ENCODE measurements at regions not wholly inside any gene's neighbourhood (a gene's known extent, or its start where the extent isn't known, plus 50 kb on each side); places are given as distances from the start of the nearest gene placed in this dataset.

- no CpG with 5 or more reads among the region's 1 CpG for WGBS (ENCODE audit: extremely low coverage, insufficient coverage, low lambda C conversion rate)
- no peaks in the 10 kb centered on the region for H3K27me3 ChIP-seq (ENCODE audit: insufficient read depth, low read length, poor library complexity)
- H3K79me1 ChIP-seq (ENCODE audit: low read length) = no peaks in the 10 kb centered on the region
- DNase-seq = no peak
- H4K5ac ChIP-seq (ENCODE audit: low read length) = no peak overlapping the region
- H3K4me3 ChIP-seq (ENCODE audit: low read length) = no peak overlapping the region
- no peaks in the 10 kb centered on the region for H3K36me3 ChIP-seq (ENCODE audit: control insufficient read depth, insufficient read depth, low read length)
- no peak overlapping the region for H2AK5ac ChIP-seq (ENCODE audit: low read length)
- no peak overlapping the region for H3K56ac ChIP-seq (ENCODE audit: low read length)
- no peaks in the 10 kb centered on the region for H3K79me2 ChIP-seq (ENCODE audit: control insufficient read depth, insufficient read depth, low read length)
- H3K4ac ChIP-seq (ENCODE audit: low read depth, low read length) = no peak overlapping the region
- H2BK5ac ChIP-seq (ENCODE audit: low read length) = no peak overlapping the region
- H2BK15ac ChIP-seq (replicated peaks; ENCODE audit: low read depth) = no peak overlapping the region
- H4K8ac ChIP-seq (ENCODE audit: low read depth, low read length) = no peak overlapping the region
- no peak overlapping the region for H2BK120ac ChIP-seq (ENCODE audit: low read depth, low read length)
- no peak overlapping the region for H3K9ac ChIP-seq (ENCODE audit: low read length)
- no peak overlapping the region for H3K23ac ChIP-seq (ENCODE audit: low read length)
- no peak overlapping the region for H3K4me2 ChIP-seq (ENCODE audit: low read length)
- no peaks in the 10 kb centered on the region for H3K4me1 ChIP-seq (ENCODE audit: control insufficient read depth, low read depth, low read length)
- H3K27ac ChIP-seq (ENCODE audit: low read depth, low read length) = no peak overlapping the region
- no peak overlapping the region for H3K18ac ChIP-seq (ENCODE audit: low read length)
Observed at GRCh38 chr4:98746530-98746929, 88.1 kb upstream of the TSPAN5 start.

GRCh38 chr4:98745366-98745765 lies 87.0 kb upstream of the TSPAN5 start:
- Histone ChIP-seq H3K56ac (ENCODE audit: low read length) (no peak overlapping the region), H3K4ac (ENCODE audit: low read depth, low read length) (no peak overlapping the region), H3K18ac (ENCODE audit: low read length) (no peak overlapping the region), H2BK15ac (replicated peaks; ENCODE audit: low read depth) (no peak overlapping the region), H3K36me3 (ENCODE audit: control insufficient read depth, insufficient read depth, low read length) (no peaks in the 10 kb centered on the region), H4K8ac (ENCODE audit: low read depth, low read length) (no peak overlapping the region), H3K27me3 (ENCODE audit: insufficient read depth, low read length, poor library complexity) (no peaks in the 10 kb centered on the region), H3K27ac (ENCODE audit: low read depth, low read length) (no peak overlapping the region), H3K79me2 (ENCODE audit: control insufficient read depth, insufficient read depth, low read length) (no peaks in the 10 kb centered on the region), H3K23ac (ENCODE audit: low read length) (no peak overlapping the region), H3K9ac (ENCODE audit: low read length) (no peak overlapping the region), H2AK5ac (ENCODE audit: low read length) (no peak overlapping the region), H4K5ac (ENCODE audit: low read length) (no peak overlapping the region), H3K79me1 (ENCODE audit: low read length) (no peaks in the 10 kb centered on the region), H3K4me3 (ENCODE audit: low read length) (no peak overlapping the region), H3K4me1 (ENCODE audit: control insufficient read depth, low read depth, low read length) (no peaks in the 10 kb centered on the region), H2BK120ac (ENCODE audit: low read depth, low read length) (no peak overlapping the region), H2BK5ac (ENCODE audit: low read length) (no peak overlapping the region), H3K4me2 (ENCODE audit: low read length) (no peak overlapping the region)
- WGBS (ENCODE audit: extremely low coverage, insufficient coverage, low lambda C conversion rate) = no CpG with 5 or more reads among the region's 3 CpGs
- DNase-seq = peak; percentile 18

GRCh38 chr4:98744372-98745150 lies 86.2 kb upstream of the TSPAN5 start:
- no peak for DNase-seq
- H3K4me2 ChIP-seq (ENCODE audit: low read length) = no peak overlapping the region
- no peak overlapping the region for H2BK15ac ChIP-seq (replicated peaks; ENCODE audit: low read depth)
- H3K36me3 ChIP-seq (ENCODE audit: control insufficient read depth, insufficient read depth, low read length) = no peaks in the 10 kb centered on the region
- no peak overlapping the region for H2BK5ac ChIP-seq (ENCODE audit: low read length)
- no peak overlapping the region for H3K56ac ChIP-seq (ENCODE audit: low read length)
- no peak overlapping the region for H4K5ac ChIP-seq (ENCODE audit: low read length)
- no CpG with 5 or more reads among the region's 4 CpGs for WGBS (ENCODE audit: extremely low coverage, insufficient coverage, low lambda C conversion rate)
- H4K8ac ChIP-seq (ENCODE audit: low read depth, low read length) = no peak overlapping the region
- no peak overlapping the region for H3K23ac ChIP-seq (ENCODE audit: low read length)
- no peak overlapping the region for H2AK5ac ChIP-seq (ENCODE audit: low read length)
- no peaks in the 10 kb centered on the region for H3K79me2 ChIP-seq (ENCODE audit: control insufficient read depth, insufficient read depth, low read length)
- no peak overlapping the region for H3K18ac ChIP-seq (ENCODE audit: low read length)
- no peak overlapping the region for H2BK120ac ChIP-seq (ENCODE audit: low read depth, low read length)
- H3K9ac ChIP-seq (ENCODE audit: low read length) = no peak overlapping the region
- H3K27ac ChIP-seq (ENCODE audit: low read depth, low read length) = no peak overlapping the region
- H3K4me3 ChIP-seq (ENCODE audit: low read length) = no peak overlapping the region
- no peaks in the 10 kb centered on the region for H3K27me3 ChIP-seq (ENCODE audit: insufficient read depth, low read length, poor library complexity)
- no peaks in the 10 kb centered on the region for H3K4me1 ChIP-seq (ENCODE audit: control insufficient read depth, low read depth, low read length)
- H3K4ac ChIP-seq (ENCODE audit: low read depth, low read length) = no peak overlapping the region
- H3K79me1 ChIP-seq (ENCODE audit: low read length) = no peaks in the 10 kb centered on the region

- Histone ChIP-seq H3K4ac (ENCODE audit: low read depth, low read length) (no peak overlapping the region), H3K56ac (ENCODE audit: low read length) (no peak overlapping the region), H3K4me2 (ENCODE audit: low read length) (no peak overlapping the region), H3K9ac (ENCODE audit: low read length) (no peak overlapping the region), H4K8ac (ENCODE audit: low read depth, low read length) (no peak overlapping the region), H2BK120ac (ENCODE audit: low read depth, low read length) (no peak overlapping the region), H3K36me3 (ENCODE audit: control insufficient read depth, insufficient read depth, low read length) (no peaks in the 10 kb centered on the region), H3K4me3 (ENCODE audit: low read length) (no peak overlapping the region), H3K23ac (ENCODE audit: low read length) (no peak overlapping the region), H4K5ac (ENCODE audit: low read length) (no peak overlapping the region), H3K27me3 (ENCODE audit: insufficient read depth, low read length, poor library complexity) (no peaks in the 10 kb centered on the region), H3K79me1 (ENCODE audit: low read length) (no peaks in the 10 kb centered on the region), H2BK5ac (ENCODE audit: low read length) (no peak overlapping the region), H3K79me2 (ENCODE audit: control insufficient read depth, insufficient read depth, low read length) (no peaks in the 10 kb centered on the region), H2AK5ac (ENCODE audit: low read length) (no peak overlapping the region), H2BK15ac (replicated peaks; ENCODE audit: low read depth) (no peak overlapping the region), H3K4me1 (ENCODE audit: control insufficient read depth, low read depth, low read length) (no peaks in the 10 kb centered on the region), H3K27ac (ENCODE audit: low read depth, low read length) (no peak overlapping the region), H3K18ac (ENCODE audit: low read length) (no peak overlapping the region)
- DNase-seq = no peak
- no CpG with 5 or more reads among the region's 7 CpGs for WGBS (ENCODE audit: extremely low coverage, insufficient coverage, low lambda C conversion rate)
Observed at GRCh38 chr4:98741952-98742351, 83.5 kb upstream of the TSPAN5 start.

GRCh38 chr4:98739751-98740150 lies 81.3 kb upstream of the TSPAN5 start:
- H3K36me3 ChIP-seq (ENCODE audit: control insufficient read depth, insufficient read depth, low read length) = no peaks in the 10 kb centered on the region
- H4K8ac ChIP-seq (ENCODE audit: low read depth, low read length) = no peak overlapping the region
- no peak overlapping the region for H2AK5ac ChIP-seq (ENCODE audit: low read length)
- H3K79me1 ChIP-seq (ENCODE audit: low read length) = no peaks in the 10 kb centered on the region
- no CpG with 5 or more reads among the region's 6 CpGs for WGBS (ENCODE audit: extremely low coverage, insufficient coverage, low lambda C conversion rate)
- no peak overlapping the region for H4K5ac ChIP-seq (ENCODE audit: low read length)
- H3K27me3 ChIP-seq (ENCODE audit: insufficient read depth, low read length, poor library complexity) = no peaks in the 10 kb centered on the region
- H2BK120ac ChIP-seq (ENCODE audit: low read depth, low read length) = no peak overlapping the region
- no peak overlapping the region for H3K56ac ChIP-seq (ENCODE audit: low read length)
- no peak for DNase-seq
- no peak overlapping the region for H3K4ac ChIP-seq (ENCODE audit: low read depth, low read length)
- H3K79me2 ChIP-seq (ENCODE audit: control insufficient read depth, insufficient read depth, low read length) = no peaks in the 10 kb centered on the region
- H2BK5ac ChIP-seq (ENCODE audit: low read length) = no peak overlapping the region
- no peaks in the 10 kb centered on the region for H3K4me1 ChIP-seq (ENCODE audit: control insufficient read depth, low read depth, low read length)
- H3K4me2 ChIP-seq (ENCODE audit: low read length) = no peak overlapping the region
- no peak overlapping the region for H3K23ac ChIP-seq (ENCODE audit: low read length)
- H3K9ac ChIP-seq (ENCODE audit: low read length) = no peak overlapping the region
- no peak overlapping the region for H3K18ac ChIP-seq (ENCODE audit: low read length)
- H3K4me3 ChIP-seq (ENCODE audit: low read length) = no peak overlapping the region
- no peak overlapping the region for H3K27ac ChIP-seq (ENCODE audit: low read depth, low read length)
- no peak overlapping the region for H2BK15ac ChIP-seq (replicated peaks; ENCODE audit: low read depth)

GRCh38 chr4:98733601-98734000 lies 75.2 kb upstream of the TSPAN5 start:
- DNase-seq = no peak

More at GRCh38 chr4:98733601-98734000, 75.2 kb upstream of the TSPAN5 start:
- H2AK5ac ChIP-seq (ENCODE audit: low read length) = no peak overlapping the region
- no peaks in the 10 kb centered on the region for H3K4me1 ChIP-seq (ENCODE audit: control insufficient read depth, low read depth, low read length)
- no peaks in the 10 kb centered on the region for H3K79me2 ChIP-seq (ENCODE audit: control insufficient read depth, insufficient read depth, low read length)
- no peak overlapping the region for H4K5ac ChIP-seq (ENCODE audit: low read length)
- no peak overlapping the region for H3K56ac ChIP-seq (ENCODE audit: low read length)
- no peaks in the 10 kb centered on the region for H3K36me3 ChIP-seq (ENCODE audit: control insufficient read depth, insufficient read depth, low read length)
- H3K27ac ChIP-seq (ENCODE audit: low read depth, low read length) = no peak overlapping the region
- no peak overlapping the region for H3K4ac ChIP-seq (ENCODE audit: low read depth, low read length)
- no peak overlapping the region for H2BK5ac ChIP-seq (ENCODE audit: low read length)
- H3K4me3 ChIP-seq (ENCODE audit: low read length) = no peak overlapping the region
- no peak overlapping the region for H2BK15ac ChIP-seq (replicated peaks; ENCODE audit: low read depth)
- no peak overlapping the region for H2BK120ac ChIP-seq (ENCODE audit: low read depth, low read length)
- no peaks in the 10 kb centered on the region for H3K79me1 ChIP-seq (ENCODE audit: low read length)
- H3K4me2 ChIP-seq (ENCODE audit: low read length) = no peak overlapping the region
- no peak overlapping the region for H4K8ac ChIP-seq (ENCODE audit: low read depth, low read length)
- no peak overlapping the region for H3K9ac ChIP-seq (ENCODE audit: low read length)
- H3K23ac ChIP-seq (ENCODE audit: low read length) = no peak overlapping the region
- no peaks in the 10 kb centered on the region for H3K27me3 ChIP-seq (ENCODE audit: insufficient read depth, low read length, poor library complexity)
- H3K18ac ChIP-seq (ENCODE audit: low read length) = no peak overlapping the region

All from mesendoderm (in vitro differentiated cells).